ENCODE measurements at regions not wholly inside any gene's neighbourhood (a gene's known extent, or its start where the extent isn't known, plus 50 kb on each side); places are given as distances from the start of the nearest gene placed in this dataset.
"Not testable (repeated sequence)": the region's sequence is repeated elsewhere in the genome, so short reads cannot be mapped to it uniquely, and the experiment has no call there.

DNA sequence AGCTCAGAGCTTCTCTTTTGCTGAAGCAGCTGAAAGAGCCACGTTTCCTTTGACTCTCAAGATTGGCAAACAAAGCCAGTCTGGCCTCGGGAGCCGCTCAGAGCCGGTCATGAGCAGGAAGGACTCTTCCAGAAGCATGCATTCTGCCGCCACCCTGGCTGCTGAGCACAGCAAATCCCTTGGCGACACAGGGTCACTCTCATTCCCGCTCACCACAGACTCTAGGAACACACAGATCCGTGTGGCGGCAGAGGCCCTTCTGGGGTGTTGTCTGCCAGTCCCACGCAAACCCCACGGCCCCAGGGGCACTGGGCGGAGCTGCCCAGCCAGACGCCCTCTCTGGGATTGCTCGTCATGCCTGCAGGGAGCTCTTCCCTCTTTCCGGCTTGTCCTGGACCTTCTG lies 157.0 kb downstream of the C16orf95 start:
- no peak overlapping the region for H2AFZ ChIP-seq (ENCODE audit: low read length)
- TF ChIP-seq, protein P1, sequence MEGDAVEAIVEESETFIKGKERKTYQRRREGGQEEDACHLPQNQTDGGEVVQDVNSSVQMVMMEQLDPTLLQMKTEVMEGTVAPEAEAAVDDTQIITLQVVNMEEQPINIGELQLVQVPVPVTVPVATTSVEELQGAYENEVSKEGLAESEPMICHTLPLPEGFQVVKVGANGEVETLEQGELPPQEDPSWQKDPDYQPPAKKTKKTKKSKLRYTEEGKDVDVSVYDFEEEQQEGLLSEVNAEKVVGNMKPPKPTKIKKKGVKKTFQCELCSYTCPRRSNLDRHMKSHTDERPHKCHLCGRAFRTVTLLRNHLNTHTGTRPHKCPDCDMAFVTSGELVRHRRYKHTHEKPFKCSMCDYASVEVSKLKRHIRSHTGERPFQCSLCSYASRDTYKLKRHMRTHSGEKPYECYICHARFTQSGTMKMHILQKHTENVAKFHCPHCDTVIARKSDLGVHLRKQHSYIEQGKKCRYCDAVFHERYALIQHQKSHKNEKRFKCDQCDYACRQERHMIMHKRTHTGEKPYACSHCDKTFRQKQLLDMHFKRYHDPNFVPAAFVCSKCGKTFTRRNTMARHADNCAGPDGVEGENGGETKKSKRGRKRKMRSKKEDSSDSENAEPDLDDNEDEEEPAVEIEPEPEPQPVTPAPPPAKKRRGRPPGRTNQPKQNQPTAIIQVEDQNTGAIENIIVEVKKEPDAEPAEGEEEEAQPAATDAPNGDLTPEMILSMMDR (conservative IDR thresholded peaks at IDR 0.05 in 1 of 2, IDR thresholded peaks at IDR 0.05 in 1 of 2; ENCODE audit: low read depth in 1 of 2, low read length in 2 of 2): no peak
- no peak for TF ChIP-seq EZH2 (IDR thresholded peaks at IDR 0.05; ENCODE audit: low read length, missing control alignments)
- H3K9ac ChIP-seq (ENCODE audit: insufficient read depth, low read length): no peak overlapping the region
- no peaks in the 10 kb centered on the region for H3K4me1 ChIP-seq (ENCODE audit: control insufficient read depth, extremely low read depth, insufficient read depth, low read length)
- H3K27me3 ChIP-seq (ENCODE audit: control insufficient read depth, insufficient read depth, low read length): peaks cover 7% of the 10 kb centered on the region
- H3K27ac ChIP-seq (ENCODE audit: insufficient read depth, low read length): no peak overlapping the region
- H3K4me3 ChIP-seq (replicated peaks in 1 of 4; ENCODE audit: control extremely low read depth in 1 of 4, insufficient read depth in 1 of 4, low read depth in 3 of 4, low read length in 4 of 4): no peak overlapping the region
- H4K20me1 ChIP-seq (ENCODE audit: control insufficient read depth, extremely low read depth, insufficient read depth, low read length): no peaks in the 10 kb centered on the region
- H3K79me2 ChIP-seq (ENCODE audit: control insufficient read depth, insufficient read depth, low read length): no peaks in the 10 kb centered on the region
- no peak overlapping the region for H3K4me2 ChIP-seq (ENCODE audit: extremely low read depth, insufficient read depth, low read length)
- peak in 1 of 2 donors; percentile 5 for DNase-seq (ENCODE audit: low read depth in 2 of 2)
- no peaks in the 10 kb centered on the region for H3K9me3 ChIP-seq (ENCODE audit: control insufficient read depth, insufficient read depth, low read depth, low read length)
- no peaks in the 10 kb centered on the region for H3K36me3 ChIP-seq (ENCODE audit: control insufficient read depth, insufficient read depth, low read length)

DNA sequence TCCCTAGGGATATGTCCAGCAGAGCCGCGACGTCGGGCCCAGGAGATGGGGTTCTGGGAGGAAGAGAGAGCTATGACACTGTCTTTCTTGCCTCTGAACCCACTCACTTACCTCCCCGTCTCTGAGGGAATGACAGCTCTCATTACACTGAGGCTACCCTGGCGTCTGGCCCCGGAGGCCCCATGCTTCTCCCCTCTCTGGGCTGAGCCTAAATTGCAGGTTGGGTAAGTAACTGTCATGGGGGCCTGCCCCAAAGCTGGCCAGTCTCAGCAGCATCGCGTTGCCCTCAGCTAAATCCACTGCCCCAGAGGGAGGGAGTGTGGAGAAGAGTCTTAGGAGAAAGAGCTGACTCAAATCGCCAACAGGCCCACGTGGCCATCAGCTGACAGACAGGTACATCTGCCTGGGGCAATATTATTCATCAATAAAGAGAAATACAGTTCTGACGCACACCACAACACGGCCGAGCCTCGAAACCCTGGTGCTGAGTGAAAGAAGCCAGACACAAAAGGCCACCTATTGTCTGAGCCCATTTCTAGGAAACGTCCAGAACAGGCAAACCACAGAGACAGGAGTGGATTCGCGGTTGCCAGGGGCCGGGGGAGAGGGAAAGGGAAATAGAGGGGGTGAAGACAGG lies 156.4 kb downstream of the C16orf95 start:
- H2AFZ ChIP-seq (ENCODE audit: low read length): no peak overlapping the region
- no peak overlapping the region for H3K4me3 ChIP-seq (replicated peaks in 1 of 4; ENCODE audit: control extremely low read depth in 1 of 4, insufficient read depth in 1 of 4, low read depth in 3 of 4, low read length in 4 of 4)

DNA sequence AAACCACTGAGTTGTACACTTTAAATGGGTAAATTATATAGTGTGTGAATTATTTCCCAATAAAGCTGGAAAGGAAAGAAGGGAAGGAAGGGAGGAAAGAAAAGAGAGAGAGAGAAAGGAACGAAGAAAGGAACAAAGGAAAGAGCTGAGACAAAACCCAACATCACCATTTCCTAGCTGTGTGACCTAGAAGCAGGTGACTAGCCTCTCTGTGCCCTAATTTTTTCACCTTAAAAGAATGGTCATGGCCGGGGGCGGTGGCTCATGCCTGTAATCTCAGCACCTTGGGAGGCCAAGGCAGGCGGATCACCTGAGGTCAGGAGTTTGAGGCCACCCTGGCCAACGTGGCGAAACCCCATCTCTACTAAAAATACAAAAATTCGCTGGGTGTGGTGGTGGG lies 155.8 kb downstream of the C16orf95 start:
- not testable (repeated sequence) for H3K27me3 ChIP-seq (ENCODE audit: control insufficient read depth, insufficient read depth, low read length); H3K4me2 ChIP-seq (ENCODE audit: extremely low read depth, insufficient read depth, low read length); H3K27ac ChIP-seq (ENCODE audit: insufficient read depth, low read length); H3K79me2 ChIP-seq (ENCODE audit: control insufficient read depth, insufficient read depth, low read length); DNase-seq (ENCODE audit: low read depth in 2 of 2); H3K36me3 ChIP-seq (ENCODE audit: control insufficient read depth, insufficient read depth, low read length); H3K9ac ChIP-seq (ENCODE audit: insufficient read depth, low read length); H2AFZ ChIP-seq (ENCODE audit: low read length); H3K4me1 ChIP-seq (ENCODE audit: control insufficient read depth, extremely low read depth, insufficient read depth, low read length); H3K9me3 ChIP-seq (ENCODE audit: control insufficient read depth, insufficient read depth, low read depth, low read length); H4K20me1 ChIP-seq (ENCODE audit: control insufficient read depth, extremely low read depth, insufficient read depth, low read length); H3K4me3 ChIP-seq (replicated peaks in 1 of 4; ENCODE audit: control extremely low read depth in 1 of 4, insufficient read depth in 1 of 4, low read depth in 3 of 4, low read length in 4 of 4)

More for the DNA sequence above, 156.4 kb downstream of the C16orf95 start:
- H3K27me3 ChIP-seq (ENCODE audit: control insufficient read depth, insufficient read depth, low read length): peaks cover 7% of the 10 kb centered on the region
- DNase-seq (ENCODE audit: low read depth in 2 of 2): no peak
- no peaks in the 10 kb centered on the region for H3K79me2 ChIP-seq (ENCODE audit: control insufficient read depth, insufficient read depth, low read length)
- H4K20me1 ChIP-seq (ENCODE audit: control insufficient read depth, extremely low read depth, insufficient read depth, low read length): no peaks in the 10 kb centered on the region
- no peaks in the 10 kb centered on the region for H3K4me1 ChIP-seq (ENCODE audit: control insufficient read depth, extremely low read depth, insufficient read depth, low read length)
- no peaks in the 10 kb centered on the region for H3K9me3 ChIP-seq (ENCODE audit: control insufficient read depth, insufficient read depth, low read depth, low read length)
- no peaks in the 10 kb centered on the region for H3K36me3 ChIP-seq (ENCODE audit: control insufficient read depth, insufficient read depth, low read length)
- no peak overlapping the region for H3K9ac ChIP-seq (ENCODE audit: insufficient read depth, low read length)
- no peak overlapping the region for H3K4me2 ChIP-seq (ENCODE audit: extremely low read depth, insufficient read depth, low read length)
- TF ChIP-seq EZH2 (IDR thresholded peaks at IDR 0.05; ENCODE audit: low read length, missing control alignments): no peak
- TF ChIP-seq, protein P1 (conservative IDR thresholded peaks at IDR 0.05 in 1 of 2, IDR thresholded peaks at IDR 0.05 in 1 of 2; ENCODE audit: low read depth in 1 of 2, low read length in 2 of 2): no peak
- no peak overlapping the region for H3K27ac ChIP-seq (ENCODE audit: insufficient read depth, low read length)
